HepG2 (cell line): ENCODE measurements at regions not wholly inside any gene's neighbourhood (a gene's known extent, or its start where the extent isn't known, plus 50 kb on each side); places are given as distances from the start of the nearest gene placed in this dataset.

Experiments
- ADNP ChIP-seq: sonication (generic); formaldehyde crosslinking; IDR thresholded peaks from 2 replicates; pipeline ENCODE4 v1.4.0; 2020; ENCODE audit warnings: missing genetic modification reagents
- ATF7 ChIP-seq, 2 experiments: fragments of 450-650 bp in 1 of 2; sonication (generic) in 1 of 2; formaldehyde crosslinking in 1 of 2; IDR thresholded peaks; 2 replicates each; pipeline versions ENCODE4 v1.4.0 to v1.6.1; 2016 to 2020; ENCODE audit warnings: antibody characterized with exemption in 1 of 2, mild to moderate bottlenecking in 1 of 2, missing genetic modification reagents in 1 of 2
- CEBPB ChIP-seq: IDR thresholded peaks from 2 replicates; pipeline ENCODE4 v1.6.1; 2011; ENCODE audit warnings: low read depth, low read length, improper control_type of control experiment, borderline replicate concordance
- HMG20B ChIP-seq: conservative IDR thresholded peaks from 2 replicates; pipeline ENCODE4 v1.6.1; 2016; ENCODE audit warnings: missing genetic modification reagents, missing compliant biosample characterization
- NFYB ChIP-seq: sonication (generic); formaldehyde crosslinking; IDR thresholded peaks from 2 replicates; pipeline ENCODE4 v1.4.0; 2020; ENCODE audit warnings: missing genetic modification reagents
- RAD21 ChIP-seq: fragments of 450-650 bp; formaldehyde crosslinking; IDR thresholded peaks from 2 replicates; pipeline ENCODE4 v1.5.0; 2020; ENCODE audit warnings: mild to moderate bottlenecking
- TAF1 ChIP-seq: sonication (generic); formaldehyde crosslinking; IDR thresholded peaks from 2 replicates; pipeline ENCODE4 v1.4.0; 2020; ENCODE audit warnings: missing genetic modification reagents
- ZKSCAN8 ChIP-seq: IDR thresholded peaks from 2 replicates; pipeline ENCODE4 v1.6.1; 2016; ENCODE audit warnings: borderline replicate concordance, missing genetic modification reagents, missing compliant biosample characterization
- ZNF12 ChIP-seq: sonication (generic); formaldehyde crosslinking; IDR thresholded peaks from 2 replicates; pipeline ENCODE4 v1.5.0; 2020; ENCODE audit warnings: missing genetic modification reagents
- ZNF746 ChIP-seq: sonication (generic); formaldehyde crosslinking; IDR thresholded peaks from 2 replicates; pipeline ENCODE4 v1.8.0; 2022; ENCODE audit warnings: mild to moderate bottlenecking, missing genetic modification reagents
- ZSCAN20 ChIP-seq: sonication (generic); formaldehyde crosslinking; IDR thresholded peaks from 2 replicates; pipeline ENCODE4 v1.4.0; 2020; ENCODE audit warnings: missing genetic modification reagents, mild to moderate bottlenecking, borderline replicate concordance

DNA sequence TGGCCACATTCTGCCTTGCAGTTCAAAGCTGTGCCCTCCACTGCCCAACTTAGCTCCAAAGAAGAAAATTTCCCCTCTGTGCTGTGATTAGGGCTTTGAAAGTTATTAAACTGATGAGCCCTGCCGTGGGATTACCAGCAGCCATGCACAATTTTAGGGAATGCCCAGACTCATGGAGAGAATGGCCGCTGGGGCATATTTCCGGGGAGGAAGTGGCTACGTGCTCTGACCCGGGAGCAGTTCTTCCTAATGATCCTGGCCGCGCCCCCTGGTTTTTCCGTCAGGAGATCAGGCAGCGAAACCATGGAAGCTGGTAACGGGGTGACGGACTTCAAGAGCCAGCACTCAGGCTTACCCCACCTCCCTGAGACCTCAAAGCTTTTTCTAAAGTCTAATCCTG, 365.5 kb upstream of the PFKP start:
- TF ChIP-seq ATF7 (IDR thresholded peaks at IDR 0.05) (no peak), ATF7 (CRISPR knock-in tag; IDR thresholded peaks at IDR 0.05) (no peak), ZNF12 (CRISPR knock-in tag) (no peak), ADNP (CRISPR knock-in tag) (no peak), RAD21 (CRISPR knock-in tag) (no peak), NFYB (CRISPR knock-in tag) (no peak), CEBPB (no peak), HMG20B (CRISPR knock-in tag) (no peak), ZNF746 (no peak), ZSCAN20 (CRISPR knock-in tag) (no peak), ZKSCAN8 (CRISPR knock-in tag) (no peak), TAF1 (CRISPR knock-in tag) (no peak)
